K562 (cell line): ENCODE measurements at regions not wholly inside any gene's neighbourhood (a gene's known extent, or its start where the extent isn't known, plus 50 kb on each side); places are given as distances from the start of the nearest gene placed in this dataset.

ENCODE experiments used
- ATAC-seq: fragments of 200-7000 bp; cut with Tn5 transposase; 3 replicates; pipeline ENCODE4 v1.9.1; 2020; ENCODE audit warnings: moderate library complexity
- BruUV-seq: library from RNA; stranded (reverse); fragments of 400-500 nt; replicated peaks from 2 replicates; lab custom pipeline; 2021; lab: Mats Ljungman, UMichigan
- CTCF ChIA-PET: fragments of 300-600 bp; formaldehyde crosslinking; extraction: SDS; loops from one replicate; lab custom pipeline; 2021; ENCODE audit warnings: low intra/inter-chr PET ratio; lab: Yijun Ruan, JAX
- POLR2A ChIA-PET: fragments of 300-600, 350-650 bp; sonication (Branson Sonifier 250); formaldehyde crosslinking; extraction: SDS; loops from one replicate; lab custom pipeline; 2021; ENCODE audit warnings: antibody characterized with exemption, inconsistent platforms; lab: Yijun Ruan, JAX
- DNase-seq, 4 experiments: peaks; one replicate each; pipeline versions ENCODE4 v3.0.0 to v3.0.0-alpha.2; 2011 to 2018; ENCODE audit warnings: low spot score in 3 of 4, mixed read lengths in 3 of 4; ENCODE audit errors: extremely low read depth in 1 of 4
- FAIRE-seq: peaks from 2 replicates; lab custom pipeline; 2011; peaks lifted over from hg19 to GRCh38; lab: Jason Lieb, UNC
- H2AFZ ChIP-seq: 2 replicates; pipeline ENCODE4 v1.6.0; 2011; ENCODE audit warnings: low read depth, low read length, control low read depth, inconsistent platforms
- H3K27ac ChIP-seq: fragments of 200-600 bp; 3 replicates; pipeline ENCODE4 v1.8.0; 2011; ENCODE audit warnings: low read depth, mild to moderate bottlenecking, control low read depth, inconsistent platforms, low read length, moderate library complexity, mixed read lengths; ENCODE audit errors: extremely low read depth
- H3K27me3 ChIP-seq, 2 experiments: fragments of 300-600 bp in 1 of 2; 2 replicates in 1 of 2; 3 replicates in 1 of 2; pipeline versions ENCODE4 v1.6.0 to v1.8.0; 2011; ENCODE audit warnings: inconsistent platforms in 2 of 2, low read length in 2 of 2, mild to moderate bottlenecking in 1 of 2, mixed read lengths in 1 of 2, moderate library complexity in 1 of 2; ENCODE audit not compliant: control insufficient read depth in 2 of 2, insufficient read depth in 2 of 2
- H3K36me3 ChIP-seq: fragments of 300-600 bp; 3 replicates; pipeline ENCODE4 v1.8.0; 2011; ENCODE audit warnings: mild to moderate bottlenecking, low read length, inconsistent platforms; ENCODE audit not compliant: control insufficient read depth, insufficient read depth
- H3K4me1 ChIP-seq, 2 experiments: fragments of 200-600 bp in 1 of 2; replicated peaks in 1 of 2; 2 replicates in 1 of 2; 3 replicates in 1 of 2; pipeline versions ENCODE4 v1.5.1 to v1.8.0; 2011; ENCODE audit warnings: inconsistent platforms in 2 of 2, low read length in 2 of 2, mild to moderate bottlenecking in 1 of 2, mixed read lengths in 1 of 2, moderate library complexity in 1 of 2; ENCODE audit not compliant: control insufficient read depth in 2 of 2, insufficient read depth in 2 of 2
- H3K4me2 ChIP-seq: 2 replicates; pipeline ENCODE4 v1.6.1; 2011; ENCODE audit warnings: low read length, control low read depth, inconsistent platforms, mixed read lengths; ENCODE audit not compliant: insufficient read depth
- H3K4me3 ChIP-seq: fragments of 200-600 bp; sonication (generic), shearing (Covaris generic); 2 replicates; pipeline ENCODE4 v1.5.1; 2016; ENCODE audit warnings: control low read depth, inconsistent platforms
- H3K79me2 ChIP-seq: fragments of 200-600 bp; 3 replicates; pipeline ENCODE4 v1.8.0; 2011; ENCODE audit warnings: low read length, inconsistent platforms; ENCODE audit not compliant: control insufficient read depth, insufficient read depth
- H3K9ac ChIP-seq, 2 experiments: 2 replicates each; pipeline versions ENCODE4 v1.6.0 to v1.6.1; 2011; ENCODE audit warnings: low read depth in 2 of 2, low read length in 2 of 2, control low read depth in 1 of 2, inconsistent platforms in 1 of 2, mild to moderate bottlenecking in 1 of 2, mixed read lengths in 1 of 2; ENCODE audit not compliant: insufficient read depth in 1 of 2
- H3K9me1 ChIP-seq: one replicate; pipeline ENCODE4 v1.6.0; 2011; ENCODE audit warnings: inconsistent platforms, mild to moderate bottlenecking, low read length, moderate library complexity; ENCODE audit not compliant: control insufficient read depth, insufficient read depth
- H3K9me3 ChIP-seq: replicated peaks from 2 replicates; pipeline ENCODE4 v1.5.1; 2011; ENCODE audit warnings: low read depth, low read length, inconsistent platforms; ENCODE audit not compliant: control insufficient read depth, insufficient read depth
- H4K20me1 ChIP-seq: replicated peaks from 2 replicates; pipeline ENCODE4 v1.6.1; 2011; ENCODE audit warnings: low read length, inconsistent platforms, mixed read lengths; ENCODE audit not compliant: control insufficient read depth, insufficient read depth
- FOXK1 ChIP-seq: sonication (generic); formaldehyde crosslinking; IDR thresholded peaks from 2 replicates; pipeline ENCODE4 v1.8.0; 2022; ENCODE audit warnings: missing genetic modification reagents, mild to moderate bottlenecking, borderline replicate concordance
- GATAD2B ChIP-seq: fragments of 450-650 bp; IDR thresholded peaks from 2 replicates; pipeline ENCODE4 v1.6.1; 2017; ENCODE audit warnings: mild to moderate bottlenecking, borderline replicate concordance
- NONO ChIP-seq, 2 experiments: fragments of 200-400 bp in 1 of 2; fragments of 450-650 bp in 1 of 2; formaldehyde crosslinking in 1 of 2; IDR thresholded peaks; 2 replicates each; pipeline ENCODE4 v1.6.1; 2017; ENCODE audit warnings: low read depth in 2 of 2, mild to moderate bottlenecking in 2 of 2, moderate library complexity in 2 of 2, low read length in 1 of 2
- POLR2AphosphoS2 ChIP-seq: IDR thresholded peaks from 2 replicates; pipeline ENCODE4 v1.6.1; 2012; ENCODE audit warnings: low read length, improper control_type of control experiment
- ZNF644 ChIP-seq: fragments of 200-800 bp; sonication (Bioruptor generic); IDR thresholded peaks from 2 replicates; pipeline ENCODE4 v1.6.1; 2016; ENCODE audit warnings: low read depth, missing genetic modification characterization, missing compliant biosample characterization
- WGBS: fragments of 100-300 bp; shearing (Covaris generic); methylation state at CpG from one replicate; pipeline ENCODE4 v1.1.6; 2016; ENCODE audit warnings: low coverage, mixed read lengths; ENCODE audit not compliant: insufficient coverage; ENCODE audit errors: missing lambda C conversion rate; 5-methylcytosine and 5-hydroxymethylcytosine counted together
- in situ Hi-C: fragments of 300-500 bp; cut with MboI; formaldehyde crosslinking; loops from 4 replicates; pipeline ENCODE4 v1.15.0; 2018; ENCODE audit warnings: inconsistent platforms, mixed read lengths
- intact Hi-C: fragments of 100-400 bp; cut with micrococcal nuclease; formaldehyde crosslinking; loops from 2 replicates; pipeline ENCODE4 v1.14.2; 2022
- TF ChIP-seq, protein P1 (sequence below): fragments of 250-450 bp; sonication (Bioruptor Pico); IDR thresholded peaks from 2 replicates; pipeline ENCODE4 v1.4.0; 2020

DNA sequence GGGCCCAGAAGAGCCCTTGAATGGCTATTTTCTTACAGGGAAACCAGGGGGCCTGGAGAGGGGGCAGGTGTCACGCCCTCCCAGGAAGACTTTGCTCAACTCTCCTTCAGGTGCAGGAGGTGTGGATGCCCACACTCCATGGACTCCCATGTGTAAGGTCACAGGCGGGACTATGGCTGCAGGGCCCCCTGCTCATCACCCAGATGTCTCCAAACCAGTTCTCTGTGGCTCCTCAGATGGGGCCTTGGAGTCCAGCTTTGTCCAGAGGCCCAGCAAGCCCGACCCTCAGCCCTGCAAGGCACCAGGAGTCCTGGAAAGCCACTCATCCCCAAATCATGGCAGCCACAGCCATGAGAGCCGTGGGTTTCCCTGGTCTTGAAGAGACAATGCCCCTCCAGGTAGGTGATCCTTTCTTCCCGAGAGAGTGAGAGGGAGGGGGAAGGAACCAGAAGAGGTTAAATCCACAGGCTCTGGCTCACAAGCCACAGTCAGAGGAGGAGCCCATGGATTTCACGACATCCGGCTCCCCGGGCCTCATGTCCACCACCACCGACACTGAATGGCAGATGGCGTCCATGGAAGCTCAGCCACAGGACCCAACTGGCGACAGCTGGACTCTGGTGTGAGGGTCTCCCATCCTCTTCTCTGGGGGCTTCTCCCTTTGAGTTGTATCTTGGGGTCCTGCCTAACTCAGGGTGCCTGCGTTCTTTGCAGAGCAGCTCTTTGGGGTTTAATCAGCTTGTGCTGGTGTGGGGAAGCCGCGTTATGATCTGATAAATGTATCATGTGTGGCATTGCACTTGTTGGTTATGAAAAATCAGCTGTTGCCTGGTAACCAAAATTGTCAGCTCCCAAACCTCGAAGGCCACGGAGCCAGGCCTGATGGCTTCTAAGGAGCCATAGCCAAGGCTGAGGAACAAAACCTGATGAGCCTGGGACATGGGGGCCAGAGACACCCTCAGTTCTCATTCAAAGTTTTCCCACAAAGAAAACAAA is 620.4 kb downstream of the BRD1 start:
- H3K27ac ChIP-seq = no peak overlapping the region
- DNase-seq (no peak), ATAC-seq (no peak), FAIRE-seq (no peak)
- peaks cover 0 to 7% of the 10 kb centered on the region in 2 experiments; a peak in 1 of 5 replicates for H3K27me3 ChIP-seq
- CTCF ChIA-PET = no interaction called here
- H4K20me1 ChIP-seq = peaks cover 6% of the 10 kb centered on the region; the same call in 1 of the 2 replicates
- H3K4me3 ChIP-seq = no peak overlapping the region
- H3K79me2 ChIP-seq = no peaks in the 10 kb centered on the region
- no TSS peak for BruUV-seq
- POLR2A ChIA-PET = interaction anchor here (0.6 kb wide), 1 partner anchor 26 kb away, joined by 3 read pairs; no protein-coding TSS in a partner anchor
- WGBS = 1% methylated on average over 11 of the region's 16 CpGs
- intact Hi-C loops = no loop called here
- H3K4me2 ChIP-seq = no peak overlapping the region
- no peaks in the 10 kb centered on the region; a peak in 1 of 5 replicates for H3K4me1 ChIP-seq
- no peak overlapping the region for H3K9ac ChIP-seq
- in situ Hi-C loops = no loop called here
- no peaks in the 10 kb centered on the region for H3K9me3 ChIP-seq
- H2AFZ ChIP-seq = no peak overlapping the region
- H3K36me3 ChIP-seq = no peaks in the 10 kb centered on the region
- no peaks in the 10 kb centered on the region for H3K9me1 ChIP-seq
- TF ChIP-seq, protein P1, sequence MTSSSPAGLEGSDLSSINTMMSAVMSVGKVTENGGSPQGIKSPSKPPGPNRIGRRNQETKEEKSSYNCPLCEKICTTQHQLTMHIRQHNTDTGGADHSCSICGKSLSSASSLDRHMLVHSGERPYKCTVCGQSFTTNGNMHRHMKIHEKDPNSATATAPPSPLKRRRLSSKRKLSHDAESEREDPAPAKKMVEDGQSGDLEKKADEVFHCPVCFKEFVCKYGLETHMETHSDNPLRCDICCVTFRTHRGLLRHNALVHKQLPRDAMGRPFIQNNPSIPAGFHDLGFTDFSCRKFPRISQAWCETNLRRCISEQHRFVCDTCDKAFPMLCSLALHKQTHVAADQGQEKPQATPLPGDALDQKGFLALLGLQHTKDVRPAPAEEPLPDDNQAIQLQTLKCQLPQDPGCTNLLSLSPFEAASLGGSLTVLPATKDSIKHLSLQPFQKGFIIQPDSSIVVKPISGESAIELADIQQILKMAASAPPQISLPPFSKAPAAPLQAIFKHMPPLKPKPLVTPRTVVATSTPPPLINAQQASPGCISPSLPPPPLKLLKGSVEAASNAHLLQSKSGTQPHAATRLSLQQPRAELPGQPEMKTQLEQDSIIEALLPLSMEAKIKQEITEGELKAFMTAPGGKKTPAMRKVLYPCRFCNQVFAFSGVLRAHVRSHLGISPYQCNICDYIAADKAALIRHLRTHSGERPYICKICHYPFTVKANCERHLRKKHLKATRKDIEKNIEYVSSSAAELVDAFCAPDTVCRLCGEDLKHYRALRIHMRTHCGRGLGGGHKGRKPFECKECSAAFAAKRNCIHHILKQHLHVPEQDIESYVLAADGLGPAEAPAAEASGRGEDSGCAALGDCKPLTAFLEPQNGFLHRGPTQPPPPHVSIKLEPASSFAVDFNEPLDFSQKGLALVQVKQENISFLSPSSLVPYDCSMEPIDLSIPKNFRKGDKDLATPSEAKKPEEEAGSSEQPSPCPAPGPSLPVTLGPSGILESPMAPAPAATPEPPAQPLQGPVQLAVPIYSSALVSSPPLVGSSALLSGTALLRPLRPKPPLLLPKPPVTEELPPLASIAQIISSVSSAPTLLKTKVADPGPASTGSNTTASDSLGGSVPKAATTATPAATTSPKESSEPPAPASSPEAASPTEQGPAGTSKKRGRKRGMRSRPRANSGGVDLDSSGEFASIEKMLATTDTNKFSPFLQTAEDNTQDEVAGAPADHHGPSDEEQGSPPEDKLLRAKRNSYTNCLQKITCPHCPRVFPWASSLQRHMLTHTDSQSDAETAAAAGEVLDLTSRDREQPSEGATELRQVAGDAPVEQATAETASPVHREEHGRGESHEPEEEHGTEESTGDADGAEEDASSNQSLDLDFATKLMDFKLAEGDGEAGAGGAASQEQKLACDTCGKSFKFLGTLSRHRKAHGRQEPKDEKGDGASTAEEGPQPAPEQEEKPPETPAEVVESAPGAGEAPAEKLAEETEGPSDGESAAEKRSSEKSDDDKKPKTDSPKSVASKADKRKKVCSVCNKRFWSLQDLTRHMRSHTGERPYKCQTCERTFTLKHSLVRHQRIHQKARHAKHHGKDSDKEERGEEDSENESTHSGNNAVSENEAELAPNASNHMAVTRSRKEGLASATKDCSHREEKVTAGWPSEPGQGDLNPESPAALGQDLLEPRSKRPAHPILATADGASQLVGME (CRISPR knock-in tag) = no peak
- TF ChIP-seq ZNF644 (tag) = no peak
- no peak for TF ChIP-seq GATAD2B
- TF ChIP-seq NONO (IDR thresholded peaks at IDR 0.05; ENCODE audit: low read depth in 2 of 2, low read length in 1 of 2) = no peak
- no peak for TF ChIP-seq POLR2AphosphoS2
- TF ChIP-seq FOXK1 (CRISPR knock-in tag) = no peak
